ENCODE measurements at regions not wholly inside any gene's neighbourhood (a gene's known extent, or its start where the extent isn't known, plus 50 kb on each side); places are given as distances from the start of the nearest gene placed in this dataset.

- TF ChIP-seq CTCF (IDR thresholded peaks at IDR 0.05; ENCODE audit: borderline replicate concordance, extremely low read depth, low read length, poor library complexity, severe bottlenecking), result no peak
- TF ChIP-seq EZH2 (IDR thresholded peaks at IDR 0.05; ENCODE audit: borderline replicate concordance, low read depth, low read length, severe bottlenecking), result no peak
Observed at GRCh38 chr20:54344832-54345231, 130.6 kb upstream of the DOK5 start.

Measured in DND-41 (cell line).